RWPE2 (cell line): ENCODE measurements at regions not wholly inside any gene's neighbourhood (a gene's known extent, or its start where the extent isn't known, plus 50 kb on each side); places are given as distances from the start of the nearest gene placed in this dataset.

Source experiments
- ATAC-seq: fragments of 200-7000 bp; cut with Tn5 transposase; 3 replicates; pipeline ENCODE4 v1.9.1; 2021; ENCODE audit warnings: low read depth
- DNase-seq: peaks from one replicate; pipeline ENCODE4 v3.0.0-alpha.2; 2020; ENCODE audit warnings: low spot score
- H3K27ac ChIP-seq: fragments of 450-650 bp; 2 replicates; pipeline ENCODE4 v1.5.1; 2017; ENCODE audit warnings: mild to moderate bottlenecking; ENCODE audit not compliant: poor library complexity, severe bottlenecking
- H3K27me3 ChIP-seq: fragments of 250-450 bp; sonication (Bioruptor Pico); 2 replicates; pipeline ENCODE4 v1.5.1; 2021; ENCODE audit warnings: mild to moderate bottlenecking, moderate library complexity; ENCODE audit not compliant: insufficient read depth, poor library complexity, severe bottlenecking
- H3K36me3 ChIP-seq: fragments of 250-450 bp; sonication (Bioruptor Pico); 2 replicates; pipeline ENCODE4 v1.5.1; 2020; ENCODE audit warnings: low read depth, mild to moderate bottlenecking, moderate library complexity
- H3K4me1 ChIP-seq: fragments of 250-450 bp; sonication (Bioruptor Pico); 2 replicates; pipeline ENCODE4 v1.5.1; 2021; ENCODE audit warnings: mild to moderate bottlenecking, moderate library complexity; ENCODE audit not compliant: insufficient read depth, poor library complexity, severe bottlenecking
- H3K4me3 ChIP-seq: fragments of 250-450 bp; sonication (Bioruptor Pico); 2 replicates; pipeline ENCODE4 v1.5.1; 2021; ENCODE audit warnings: mild to moderate bottlenecking, moderate library complexity; ENCODE audit not compliant: severe bottlenecking
- H3K9me3 ChIP-seq: fragments of 250-450 bp; sonication (Bioruptor Pico); 2 replicates; pipeline ENCODE4 v1.5.1; 2021; ENCODE audit warnings: mild to moderate bottlenecking, moderate library complexity; ENCODE audit not compliant: severe bottlenecking
- TF ChIP-seq, protein P1 (sequence below): fragments of 450-650 bp; IDR thresholded peaks from one replicate; pipeline ENCODE4 v1.5.1; 2017; ENCODE audit warnings: mild to moderate bottlenecking, moderate library complexity; ENCODE audit not compliant: poor library complexity, severe bottlenecking

DNA sequence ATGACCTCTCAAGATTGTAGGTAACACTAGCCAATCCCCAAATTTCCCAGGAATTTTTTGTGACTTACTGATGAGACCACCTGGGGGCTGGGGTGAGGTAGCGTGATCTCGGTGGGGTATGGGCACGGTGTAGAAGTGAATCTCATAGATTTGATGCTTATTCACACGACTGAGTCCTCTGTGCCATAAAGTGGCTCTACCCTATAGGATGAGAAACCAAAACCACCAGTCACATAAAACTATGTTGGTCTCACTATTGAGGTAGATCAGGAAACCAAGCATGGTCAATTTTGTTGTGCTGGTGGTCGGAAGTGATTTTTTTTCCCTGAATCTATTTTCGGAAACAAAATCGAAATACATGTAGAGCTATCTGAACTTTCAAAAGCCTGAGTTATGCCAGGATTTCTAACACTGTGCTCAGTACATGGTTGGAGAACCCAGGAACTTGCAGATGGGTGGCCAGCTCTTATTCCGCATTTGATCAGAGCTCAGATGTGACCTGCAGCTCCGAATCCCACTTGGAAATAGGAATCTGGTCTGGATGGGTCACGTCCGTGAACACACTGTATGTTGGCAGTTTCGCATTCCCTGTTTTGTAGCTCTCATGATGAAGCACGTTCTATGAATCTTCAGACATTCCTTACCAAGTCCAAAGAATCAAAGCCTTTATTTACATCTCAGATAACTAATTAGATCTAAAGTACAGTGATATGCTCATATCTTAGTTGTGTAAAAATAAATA lies 261.5 kb downstream of the KLF6 start:
- TF ChIP-seq, protein P1, sequence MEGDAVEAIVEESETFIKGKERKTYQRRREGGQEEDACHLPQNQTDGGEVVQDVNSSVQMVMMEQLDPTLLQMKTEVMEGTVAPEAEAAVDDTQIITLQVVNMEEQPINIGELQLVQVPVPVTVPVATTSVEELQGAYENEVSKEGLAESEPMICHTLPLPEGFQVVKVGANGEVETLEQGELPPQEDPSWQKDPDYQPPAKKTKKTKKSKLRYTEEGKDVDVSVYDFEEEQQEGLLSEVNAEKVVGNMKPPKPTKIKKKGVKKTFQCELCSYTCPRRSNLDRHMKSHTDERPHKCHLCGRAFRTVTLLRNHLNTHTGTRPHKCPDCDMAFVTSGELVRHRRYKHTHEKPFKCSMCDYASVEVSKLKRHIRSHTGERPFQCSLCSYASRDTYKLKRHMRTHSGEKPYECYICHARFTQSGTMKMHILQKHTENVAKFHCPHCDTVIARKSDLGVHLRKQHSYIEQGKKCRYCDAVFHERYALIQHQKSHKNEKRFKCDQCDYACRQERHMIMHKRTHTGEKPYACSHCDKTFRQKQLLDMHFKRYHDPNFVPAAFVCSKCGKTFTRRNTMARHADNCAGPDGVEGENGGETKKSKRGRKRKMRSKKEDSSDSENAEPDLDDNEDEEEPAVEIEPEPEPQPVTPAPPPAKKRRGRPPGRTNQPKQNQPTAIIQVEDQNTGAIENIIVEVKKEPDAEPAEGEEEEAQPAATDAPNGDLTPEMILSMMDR = no peak
- Histone ChIP-seq H3K9me3 (no peaks in the 10 kb centered on the region), H3K4me3 (no peak overlapping the region), H3K27me3 (no peaks in the 10 kb centered on the region), H3K36me3 (no peaks in the 10 kb centered on the region), H3K4me1 (peaks cover 6% of the 10 kb centered on the region), H3K27ac (no peak overlapping the region)
- DNase-seq = no peak
- ATAC-seq = no peak

DNA sequence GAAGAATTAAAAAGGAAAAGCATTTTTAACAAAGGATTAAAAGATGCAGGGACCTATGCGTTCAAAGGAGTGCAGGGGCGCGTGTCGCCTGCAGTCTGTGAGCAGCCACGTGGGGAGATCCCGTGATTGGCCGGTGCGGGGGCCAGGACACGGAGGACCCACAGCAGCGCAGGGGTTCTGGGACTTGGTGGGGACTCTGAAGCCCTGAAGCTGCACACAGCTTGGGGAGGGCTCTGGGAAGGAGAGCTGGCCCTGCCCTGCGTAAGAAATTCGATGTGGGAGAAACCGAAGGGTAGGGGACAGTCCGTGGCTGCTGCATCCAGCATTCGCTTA lies 268.1 kb downstream of the KLF6 start:
- no peaks in the 10 kb centered on the region for H3K27me3 ChIP-seq
- no peaks in the 10 kb centered on the region for H3K9me3 ChIP-seq
- no peaks in the 10 kb centered on the region for H3K4me1 ChIP-seq
- H3K36me3 ChIP-seq = no peaks in the 10 kb centered on the region
- no peak overlapping the region for H3K27ac ChIP-seq
- TF ChIP-seq, protein P1 = no peak
- ATAC-seq (no peak), DNase-seq (no peak)
- H3K4me3 ChIP-seq = no peak overlapping the region

DNA sequence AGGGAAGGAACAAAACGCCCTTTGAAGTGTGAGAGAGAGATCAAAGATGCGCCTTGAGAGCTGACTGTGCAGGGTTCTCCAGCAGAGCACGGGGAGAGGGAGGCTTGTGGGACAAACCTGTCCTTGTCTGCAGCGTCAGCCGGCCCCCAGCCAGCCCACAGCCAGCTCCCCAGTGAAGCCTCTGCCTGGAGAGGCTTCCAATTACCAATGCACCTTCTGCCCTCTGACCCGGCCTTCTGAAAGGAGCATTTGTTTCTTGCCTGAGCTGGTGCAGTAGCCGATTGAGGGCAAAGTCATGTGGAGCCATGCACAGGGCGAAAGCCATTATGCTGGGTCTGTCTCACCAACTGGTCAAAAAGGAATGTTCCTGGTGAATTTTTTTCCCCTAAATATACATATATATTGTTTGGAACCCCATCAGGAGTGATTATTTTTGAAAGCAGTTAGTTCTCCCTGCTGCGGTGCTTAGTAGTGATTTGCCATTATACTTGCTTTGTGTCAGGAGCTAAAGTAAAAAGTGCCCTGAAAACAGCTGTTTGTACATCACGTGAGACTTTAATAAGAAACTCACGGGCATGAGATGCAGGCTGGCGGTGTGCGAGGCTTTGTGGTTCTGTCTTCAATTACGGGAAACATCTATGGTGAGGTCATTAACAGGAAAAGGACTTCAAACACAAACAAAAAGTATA lies 268.6 kb downstream of the KLF6 start:
- no peaks in the 10 kb centered on the region for H3K36me3 ChIP-seq
- ATAC-seq = no peak
- no peaks in the 10 kb centered on the region for H3K27me3 ChIP-seq
- DNase-seq = no peak
- no peak overlapping the region for H3K4me3 ChIP-seq
- H3K9me3 ChIP-seq = no peaks in the 10 kb centered on the region
- TF ChIP-seq, protein P1 = no peak
- no peak overlapping the region for H3K27ac ChIP-seq
- H3K4me1 ChIP-seq = no peaks in the 10 kb centered on the region

DNA sequence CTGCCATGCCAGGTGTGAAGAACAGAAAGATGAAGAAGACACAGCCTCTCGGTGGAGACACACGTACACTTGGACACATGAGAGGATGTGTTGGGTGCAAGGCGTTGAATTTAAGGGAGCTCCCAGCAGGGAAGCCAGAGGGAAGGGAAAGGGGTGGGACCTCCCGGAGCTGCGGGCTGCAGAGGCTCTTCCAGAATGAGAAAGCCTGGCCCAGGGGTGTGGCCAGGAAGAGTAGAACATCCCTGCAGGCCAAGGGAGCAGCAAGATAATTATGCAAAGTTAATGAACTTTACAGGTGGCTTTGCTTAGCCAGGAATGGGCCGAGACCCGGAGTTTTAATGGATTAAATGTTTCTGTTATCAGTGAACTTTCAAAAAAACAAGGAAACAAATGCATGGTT lies 270.3 kb downstream of the KLF6 start:
- TF ChIP-seq, protein P1 = no peak
- no peaks in the 10 kb centered on the region for H3K9me3 ChIP-seq
- H3K4me3 ChIP-seq = no peak overlapping the region
- no peak for ATAC-seq
- no peaks in the 10 kb centered on the region for H3K4me1 ChIP-seq
- H3K36me3 ChIP-seq = no peaks in the 10 kb centered on the region
- no peak overlapping the region for H3K27ac ChIP-seq
- no peaks in the 10 kb centered on the region for H3K27me3 ChIP-seq
- no peak for DNase-seq

DNA sequence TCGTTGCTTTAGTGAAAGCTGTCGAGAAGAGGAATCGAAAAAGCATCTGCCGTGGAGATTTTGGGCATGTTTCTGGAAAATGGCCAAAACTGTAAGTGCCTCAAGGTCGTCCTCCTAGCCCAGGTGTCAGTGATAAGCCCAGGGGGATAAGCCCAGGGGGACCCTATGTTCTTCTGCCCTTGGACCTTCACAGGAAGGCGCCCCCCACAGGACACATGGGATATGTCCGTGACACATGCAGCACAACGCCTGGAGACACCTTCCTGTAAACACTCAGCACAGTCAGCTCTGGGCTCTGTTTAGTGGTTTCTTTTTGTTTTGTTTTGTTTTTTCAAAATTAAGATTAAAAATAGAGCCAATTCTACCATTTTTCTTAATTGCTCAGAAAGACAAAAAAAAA lies 272.7 kb downstream of the KLF6 start:
- H3K27ac ChIP-seq = no peak overlapping the region
- TF ChIP-seq, protein P1 = no peak
- DNase-seq = no peak

More for the DNA sequence above, 272.7 kb downstream of the KLF6 start:
- no peak overlapping the region for H3K4me3 ChIP-seq
- no peaks in the 10 kb centered on the region for H3K36me3 ChIP-seq
- no peaks in the 10 kb centered on the region for H3K27me3 ChIP-seq
- no peaks in the 10 kb centered on the region for H3K9me3 ChIP-seq
- H3K4me1 ChIP-seq = no peaks in the 10 kb centered on the region
- no peak for ATAC-seq
